ENCODE measurements at regions not wholly inside any gene's neighbourhood (a gene's known extent, or its start where the extent isn't known, plus 50 kb on each side); places are given as distances from the start of the nearest gene placed in this dataset.

DNA sequence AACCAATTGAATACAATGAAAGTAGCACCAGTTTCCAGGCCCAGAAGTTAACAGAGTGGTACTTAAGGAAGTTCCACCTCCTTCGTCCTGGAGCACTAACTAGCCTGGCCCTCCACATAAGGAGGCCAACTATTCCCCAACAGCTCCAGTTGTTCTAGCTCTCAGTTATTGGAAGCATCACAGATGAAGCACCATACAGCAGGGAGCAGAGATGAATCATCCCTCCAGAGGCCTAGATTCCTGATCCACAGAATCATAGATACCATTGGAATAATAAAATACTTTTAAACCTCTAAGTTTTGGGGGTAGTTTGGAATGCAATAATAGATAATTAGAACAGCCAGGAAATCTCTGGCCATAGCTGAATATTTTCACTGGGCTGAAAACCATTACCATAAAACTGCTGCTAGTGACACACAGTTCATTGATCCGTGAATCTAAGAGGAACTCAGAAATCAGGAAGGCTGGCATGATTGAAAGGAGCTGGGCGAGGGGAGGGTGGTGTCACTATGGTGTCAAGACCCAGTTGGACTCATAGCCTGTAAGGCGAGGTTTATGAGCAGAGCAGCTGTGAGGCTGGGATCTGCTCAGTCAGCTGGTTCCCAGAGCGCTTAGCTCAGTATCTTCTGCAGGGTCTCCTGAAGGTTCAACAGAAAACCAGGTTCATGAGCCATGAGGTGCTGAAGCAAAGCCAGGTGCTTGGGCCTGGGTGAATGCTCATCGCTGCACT lies 371.4 kb upstream of the TMTC1 start:
- TF ChIP-seq, protein P1, sequence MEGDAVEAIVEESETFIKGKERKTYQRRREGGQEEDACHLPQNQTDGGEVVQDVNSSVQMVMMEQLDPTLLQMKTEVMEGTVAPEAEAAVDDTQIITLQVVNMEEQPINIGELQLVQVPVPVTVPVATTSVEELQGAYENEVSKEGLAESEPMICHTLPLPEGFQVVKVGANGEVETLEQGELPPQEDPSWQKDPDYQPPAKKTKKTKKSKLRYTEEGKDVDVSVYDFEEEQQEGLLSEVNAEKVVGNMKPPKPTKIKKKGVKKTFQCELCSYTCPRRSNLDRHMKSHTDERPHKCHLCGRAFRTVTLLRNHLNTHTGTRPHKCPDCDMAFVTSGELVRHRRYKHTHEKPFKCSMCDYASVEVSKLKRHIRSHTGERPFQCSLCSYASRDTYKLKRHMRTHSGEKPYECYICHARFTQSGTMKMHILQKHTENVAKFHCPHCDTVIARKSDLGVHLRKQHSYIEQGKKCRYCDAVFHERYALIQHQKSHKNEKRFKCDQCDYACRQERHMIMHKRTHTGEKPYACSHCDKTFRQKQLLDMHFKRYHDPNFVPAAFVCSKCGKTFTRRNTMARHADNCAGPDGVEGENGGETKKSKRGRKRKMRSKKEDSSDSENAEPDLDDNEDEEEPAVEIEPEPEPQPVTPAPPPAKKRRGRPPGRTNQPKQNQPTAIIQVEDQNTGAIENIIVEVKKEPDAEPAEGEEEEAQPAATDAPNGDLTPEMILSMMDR (IDR thresholded peaks at IDR 0.05; ENCODE audit: insufficient read depth, low read depth, low read length, missing control alignments) = no peak
- DNase-seq (ENCODE audit: low read depth) = no peak
- H3K4me3 ChIP-seq (ENCODE audit: low read depth, low read length) = no peak overlapping the region

DNA sequence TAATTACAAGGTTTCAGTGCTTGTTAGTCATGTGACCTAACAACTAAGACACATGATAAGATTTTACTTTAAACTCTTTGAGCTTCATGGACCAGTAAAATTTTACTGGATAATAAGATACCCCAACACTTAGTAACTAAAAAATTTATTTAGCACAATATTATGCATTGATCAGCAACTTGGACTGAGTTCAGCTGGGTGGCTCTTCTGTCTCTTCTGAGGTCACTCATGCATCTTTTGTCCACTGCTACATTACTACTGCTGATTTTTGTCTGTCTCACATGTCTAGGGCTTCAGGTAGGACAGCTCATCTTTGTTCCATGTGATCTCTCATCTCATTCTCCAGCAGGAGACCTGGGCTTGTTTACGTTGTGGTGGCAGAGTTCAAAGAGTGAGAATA lies 370.2 kb upstream of the TMTC1 start:
- H3K4me3 ChIP-seq (ENCODE audit: low read depth, low read length) = no peak overlapping the region
- TF ChIP-seq, protein P1 (IDR thresholded peaks at IDR 0.05; ENCODE audit: insufficient read depth, low read depth, low read length, missing control alignments) = no peak
- no peak for DNase-seq (ENCODE audit: low read depth)

DNA sequence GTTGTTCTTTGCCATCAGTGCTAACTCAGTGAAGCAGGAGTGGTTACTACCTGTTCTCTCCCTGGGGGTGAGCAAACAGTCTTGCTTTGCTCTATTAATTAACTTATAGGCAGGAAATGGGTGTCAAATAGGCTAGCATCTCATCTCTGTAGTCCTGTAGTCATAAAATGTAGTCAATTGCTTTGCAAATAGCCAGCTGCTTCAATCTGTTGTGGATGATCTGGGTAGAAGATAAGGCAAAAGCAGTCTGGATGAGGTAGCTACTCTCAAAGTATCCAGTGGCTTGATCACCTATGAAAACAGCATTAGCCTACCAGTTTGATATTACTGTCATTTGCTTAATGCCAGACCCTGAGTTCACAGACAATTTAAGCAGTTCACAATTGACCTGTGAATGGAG lies 369.0 kb upstream of the TMTC1 start:
- no peak for DNase-seq (ENCODE audit: low read depth)
- H3K4me3 ChIP-seq (ENCODE audit: low read depth, low read length) = no peak overlapping the region
- TF ChIP-seq, protein P1 (IDR thresholded peaks at IDR 0.05; ENCODE audit: insufficient read depth, low read depth, low read length, missing control alignments) = no peak

DNA sequence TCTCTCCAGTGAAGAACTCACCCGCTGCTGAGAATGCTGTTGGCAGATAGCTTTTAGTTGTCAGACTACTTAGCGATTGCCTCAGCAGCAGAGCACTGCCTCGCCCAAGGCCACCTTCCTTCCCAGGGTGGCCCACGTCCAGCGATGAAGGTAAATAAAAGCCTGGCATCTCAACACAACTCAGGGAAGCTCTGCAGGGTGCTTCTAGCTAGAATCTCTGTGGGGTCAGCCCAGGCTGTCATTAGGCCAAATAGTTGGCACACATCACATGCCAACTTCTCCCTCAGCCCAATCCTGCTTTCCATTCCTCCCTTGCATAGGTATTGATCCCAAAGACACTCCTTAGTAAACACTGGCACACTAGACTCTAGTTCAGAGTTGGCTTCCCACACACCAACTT lies 368.1 kb upstream of the TMTC1 start:
- no peak overlapping the region for H3K4me3 ChIP-seq (ENCODE audit: low read depth, low read length)
- DNase-seq (ENCODE audit: low read depth) = no peak
- TF ChIP-seq, protein P1 (IDR thresholded peaks at IDR 0.05; ENCODE audit: insufficient read depth, low read depth, low read length, missing control alignments) = no peak

DNA sequence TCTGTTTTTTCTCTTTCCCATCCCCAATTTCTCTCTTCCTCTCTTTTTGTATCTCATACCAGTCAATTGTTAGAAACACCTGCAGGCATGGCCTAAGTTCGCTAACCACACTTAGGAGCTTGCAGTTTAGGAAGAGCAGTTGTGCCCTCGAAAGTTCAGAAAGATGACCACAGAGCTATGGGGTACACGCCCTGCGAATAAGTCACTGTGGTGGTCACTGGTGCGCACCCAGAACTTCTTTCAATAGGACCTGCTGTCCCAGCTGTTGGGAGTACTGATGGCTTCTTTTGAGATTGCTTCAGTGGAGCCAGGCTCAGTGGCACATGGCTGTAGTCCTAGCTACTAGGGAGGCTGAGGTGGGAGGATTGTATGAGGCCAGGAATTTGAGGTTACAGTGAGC lies 362.8 kb upstream of the TMTC1 start:
- H3K4me3 ChIP-seq (ENCODE audit: low read depth, low read length) = no peak overlapping the region
- no peak for DNase-seq (ENCODE audit: low read depth)
- TF ChIP-seq, protein P1 (IDR thresholded peaks at IDR 0.05; ENCODE audit: insufficient read depth, low read depth, low read length, missing control alignments) = no peak

DNA sequence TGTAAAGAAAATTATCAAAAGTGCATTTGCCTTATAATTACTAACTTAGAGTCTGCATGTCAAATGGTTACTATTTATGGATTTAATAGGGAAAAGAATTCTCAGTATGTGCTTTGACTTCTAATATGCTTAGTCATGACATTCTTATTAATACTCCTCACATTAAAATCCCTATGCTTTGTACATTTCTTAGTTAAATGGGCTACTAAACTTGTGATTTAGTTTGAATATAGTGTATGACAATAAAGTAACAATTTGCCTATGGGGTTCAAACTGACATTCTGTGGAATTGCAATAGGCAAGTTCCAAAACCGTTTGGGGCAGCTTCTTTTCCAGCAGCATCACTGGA lies 361.9 kb upstream of the TMTC1 start:
- DNase-seq (ENCODE audit: low read depth) = no peak
- no peak overlapping the region for H3K4me3 ChIP-seq (ENCODE audit: low read depth, low read length)
- TF ChIP-seq, protein P1 (IDR thresholded peaks at IDR 0.05; ENCODE audit: insufficient read depth, low read depth, low read length, missing control alignments) = no peak
